Astrocyte (in vitro differentiated cells and primary cell): ENCODE measurements at regions not wholly inside any gene's neighbourhood (a gene's known extent, or its start where the extent isn't known, plus 50 kb on each side); places are given as distances from the start of the nearest gene placed in this dataset.

Source experiments
- DNase-seq: peaks from one replicate; pipeline ENCODE4 v3.0.0-alpha.2; 2010; ENCODE audit warnings: low read depth
- FAIRE-seq: peaks from 2 replicates; lab custom pipeline; 2011; peaks lifted over from hg19 to GRCh38; lab: Jason Lieb, UNC
- H2AFZ ChIP-seq: 2 replicates; pipeline ENCODE4 v1.6.0; 2012; ENCODE audit warnings: low read depth, low read length, inconsistent platforms
- H3K27ac ChIP-seq: 2 replicates; pipeline ENCODE4 v1.5.1; 2011; ENCODE audit warnings: low read depth, low read length, inconsistent platforms
- H3K27me3 ChIP-seq: 2 replicates; pipeline ENCODE4 v1.6.0; 2011; ENCODE audit warnings: low read length, inconsistent platforms; ENCODE audit not compliant: insufficient read depth
- H3K36me3 ChIP-seq: 2 replicates; pipeline ENCODE4 v1.5.1; 2011; ENCODE audit warnings: low read length, inconsistent platforms; ENCODE audit not compliant: insufficient read depth
- H3K4me1 ChIP-seq: 2 replicates; pipeline ENCODE4 v1.5.1; 2011; ENCODE audit warnings: low read length, inconsistent platforms; ENCODE audit not compliant: insufficient read depth
- H3K4me2 ChIP-seq: 2 replicates; pipeline ENCODE4 v1.6.0; 2012; ENCODE audit warnings: low read length, inconsistent platforms
- H3K4me3 ChIP-seq: 2 replicates; pipeline ENCODE4 v1.5.1; 2011; ENCODE audit warnings: low read depth, mild to moderate bottlenecking, low read length, inconsistent platforms; ENCODE audit not compliant: insufficient read depth
- H3K79me2 ChIP-seq: 2 replicates; pipeline ENCODE4 v1.6.0; 2012; ENCODE audit warnings: mild to moderate bottlenecking, low read length, inconsistent platforms; ENCODE audit not compliant: insufficient read depth
- H3K9ac ChIP-seq: 2 replicates; pipeline ENCODE4 v1.6.0; 2012; ENCODE audit warnings: mild to moderate bottlenecking, low read length, inconsistent platforms
- H3K9me3 ChIP-seq: 2 replicates; pipeline ENCODE4 v1.5.1; 2012; ENCODE audit warnings: low read depth, mild to moderate bottlenecking, low read length, inconsistent platforms; ENCODE audit not compliant: insufficient read depth
- H4K20me1 ChIP-seq: 2 replicates; pipeline ENCODE4 v1.6.0; 2012; ENCODE audit warnings: low read length, inconsistent platforms; ENCODE audit not compliant: insufficient read depth
- H3K27ac Mint-ChIP-seq: one replicate; pipeline ENCODE4 v1.8.0; 2021; ENCODE audit warnings: mild to moderate bottlenecking, mixed read lengths; ENCODE audit not compliant: unreplicated experiment
- H3K27me3 Mint-ChIP-seq: one replicate; pipeline ENCODE4 v1.8.0; 2021; ENCODE audit warnings: low read depth, mixed read lengths; ENCODE audit not compliant: unreplicated experiment
- H3K36me3 Mint-ChIP-seq: one replicate; pipeline ENCODE4 v1.8.0; 2021; ENCODE audit warnings: low read depth, mixed read lengths; ENCODE audit not compliant: unreplicated experiment
- H3K4me1 Mint-ChIP-seq: one replicate; pipeline ENCODE4 v1.8.0; 2021; ENCODE audit warnings: low read depth, mixed read lengths; ENCODE audit not compliant: unreplicated experiment
- H3K4me3 Mint-ChIP-seq: one replicate; pipeline ENCODE4 v1.8.0; 2021; ENCODE audit warnings: mild to moderate bottlenecking, moderate library complexity, mixed read lengths; ENCODE audit not compliant: unreplicated experiment
- H3K9me3 Mint-ChIP-seq: one replicate; pipeline ENCODE4 v1.8.0; 2021; ENCODE audit warnings: mild to moderate bottlenecking, mixed read lengths; ENCODE audit not compliant: unreplicated experiment
- EZH2 ChIP-seq: IDR thresholded peaks from 2 replicates; pipeline ENCODE4 v1.6.1; 2012; ENCODE audit warnings: mild to moderate bottlenecking, low read length, inconsistent platforms; ENCODE audit not compliant: insufficient read depth
- TF ChIP-seq, protein P1 (sequence below): IDR thresholded peaks from 2 replicates; pipeline ENCODE4 v1.5.1; 2011; ENCODE audit warnings: low read depth, mild to moderate bottlenecking, inconsistent platforms, low read length, moderate library complexity; ENCODE audit not compliant: insufficient read depth

- H3K27me3 ChIP-seq = no peaks in the 10 kb centered on the region
- H3K27ac ChIP-seq = no peak overlapping the region
- no peaks in the 10 kb centered on the region for H3K36me3 ChIP-seq
- no peak overlapping the region for H2AFZ ChIP-seq
- no peaks in the 10 kb centered on the region for H3K79me2 ChIP-seq
- H3K9ac ChIP-seq = no peak overlapping the region
- FAIRE-seq (no peak), DNase-seq (no peak)
- no peaks in the 10 kb centered on the region for H3K27me3 Mint-ChIP-seq
- H3K4me2 ChIP-seq = no peak overlapping the region
- no peaks in the 10 kb centered on the region for H4K20me1 ChIP-seq
- peaks cover 2% of the 10 kb centered on the region for H3K4me1 Mint-ChIP-seq
- H3K4me3 Mint-ChIP-seq = no peak overlapping the region
- H3K9me3 Mint-ChIP-seq = peaks cover 1% of the 10 kb centered on the region
- H3K36me3 Mint-ChIP-seq = no peaks in the 10 kb centered on the region
- no peak overlapping the region for H3K27ac Mint-ChIP-seq
- H3K4me3 ChIP-seq = no peak overlapping the region
- TF ChIP-seq EZH2 = no peak
- TF ChIP-seq, protein P1, sequence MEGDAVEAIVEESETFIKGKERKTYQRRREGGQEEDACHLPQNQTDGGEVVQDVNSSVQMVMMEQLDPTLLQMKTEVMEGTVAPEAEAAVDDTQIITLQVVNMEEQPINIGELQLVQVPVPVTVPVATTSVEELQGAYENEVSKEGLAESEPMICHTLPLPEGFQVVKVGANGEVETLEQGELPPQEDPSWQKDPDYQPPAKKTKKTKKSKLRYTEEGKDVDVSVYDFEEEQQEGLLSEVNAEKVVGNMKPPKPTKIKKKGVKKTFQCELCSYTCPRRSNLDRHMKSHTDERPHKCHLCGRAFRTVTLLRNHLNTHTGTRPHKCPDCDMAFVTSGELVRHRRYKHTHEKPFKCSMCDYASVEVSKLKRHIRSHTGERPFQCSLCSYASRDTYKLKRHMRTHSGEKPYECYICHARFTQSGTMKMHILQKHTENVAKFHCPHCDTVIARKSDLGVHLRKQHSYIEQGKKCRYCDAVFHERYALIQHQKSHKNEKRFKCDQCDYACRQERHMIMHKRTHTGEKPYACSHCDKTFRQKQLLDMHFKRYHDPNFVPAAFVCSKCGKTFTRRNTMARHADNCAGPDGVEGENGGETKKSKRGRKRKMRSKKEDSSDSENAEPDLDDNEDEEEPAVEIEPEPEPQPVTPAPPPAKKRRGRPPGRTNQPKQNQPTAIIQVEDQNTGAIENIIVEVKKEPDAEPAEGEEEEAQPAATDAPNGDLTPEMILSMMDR = no peak
- H3K4me1 ChIP-seq = peaks cover 5% of the 10 kb centered on the region
- no peaks in the 10 kb centered on the region for H3K9me3 ChIP-seq
These were observed 63.4 kb upstream of the BTN3A2 start for GRCh38 chr6:26301638-26302037.

- Histone ChIP-seq H4K20me1 (no peaks in the 10 kb centered on the region), H3K4me3 (no peak overlapping the region), H3K27ac (no peak overlapping the region), H3K36me3 (no peaks in the 10 kb centered on the region), H3K9me3 (no peaks in the 10 kb centered on the region), H3K4me1 (no peaks in the 10 kb centered on the region), H3K4me2 (no peak overlapping the region), H3K79me2 (no peaks in the 10 kb centered on the region), H2AFZ (no peak overlapping the region), H3K27me3 (no peaks in the 10 kb centered on the region), H3K9ac (no peak overlapping the region)
- Mint-ChIP-seq H3K4me1 (no peaks in the 10 kb centered on the region), H3K9me3 (peaks cover 1% of the 10 kb centered on the region), H3K4me3 (no peak overlapping the region), H3K27ac (no peak overlapping the region), H3K36me3 (no peaks in the 10 kb centered on the region), H3K27me3 (no peaks in the 10 kb centered on the region)
- TF ChIP-seq, protein P1 = no peak
- no peak for TF ChIP-seq EZH2
- DNase-seq (no peak), FAIRE-seq (no peak)
These were observed 61.9 kb upstream of the BTN3A2 start for GRCh38 chr6:26302941-26303559.

DNA sequence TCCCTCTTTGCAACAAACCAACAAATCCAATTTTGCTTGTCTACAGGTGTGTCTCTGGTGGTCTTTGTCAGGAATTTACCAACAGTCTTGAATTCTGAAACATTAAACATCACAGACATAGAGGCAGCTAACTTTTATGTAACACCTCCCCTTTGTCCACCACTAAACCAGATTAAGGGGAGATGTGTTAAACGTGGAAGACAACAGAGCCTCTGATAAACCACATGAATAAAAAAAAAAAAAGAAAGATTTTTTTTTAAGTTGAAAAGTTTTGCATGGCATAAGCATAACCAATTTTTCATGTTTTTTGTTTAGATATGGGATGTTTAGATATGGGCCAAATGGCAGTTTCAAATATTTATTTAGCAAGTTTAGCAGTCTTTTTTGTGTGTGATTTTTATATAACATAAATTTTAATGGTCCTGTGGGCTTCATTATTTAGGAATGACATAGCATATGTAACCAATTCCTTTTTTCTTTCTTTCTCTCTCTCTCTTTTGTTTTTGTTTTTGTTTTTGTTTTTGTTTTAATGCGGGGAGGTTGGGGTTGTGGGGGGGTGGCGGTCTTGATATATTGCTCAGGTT, 60.7 kb upstream of the BTN3A2 start:
- peaks cover 1% of the 10 kb centered on the region for H3K9me3 Mint-ChIP-seq
- H3K27ac Mint-ChIP-seq = peak overlapping the region; percentile 70
- Histone ChIP-seq H3K4me3 (peak overlapping the region; percentile 52), H3K27me3 (no peaks in the 10 kb centered on the region), H4K20me1 (no peaks in the 10 kb centered on the region), H3K36me3 (no peaks in the 10 kb centered on the region), H3K79me2 (no peaks in the 10 kb centered on the region), H3K9me3 (no peaks in the 10 kb centered on the region), H2AFZ (no peak overlapping the region), H3K9ac (peak overlapping the region; percentile 58), H3K4me2 (peak overlapping the region; percentile 78), H3K27ac (no peak overlapping the region), H3K4me1 (no peaks in the 10 kb centered on the region)
- DNase-seq (no peak), FAIRE-seq (no peak)
- H3K27me3 Mint-ChIP-seq = no peaks in the 10 kb centered on the region
- no peaks in the 10 kb centered on the region for H3K36me3 Mint-ChIP-seq
- no peak for TF ChIP-seq EZH2
- TF ChIP-seq, protein P1 = no peak
- H3K4me3 Mint-ChIP-seq = peak overlapping the region; percentile 83
- H3K4me1 Mint-ChIP-seq = no peaks in the 10 kb centered on the region
